ENCODE measurements at regions not wholly inside any gene's neighbourhood (a gene's known extent, or its start where the extent isn't known, plus 50 kb on each side); places are given as distances from the start of the nearest gene placed in this dataset.
"Not testable (repeated sequence)": the region's sequence is repeated elsewhere in the genome, so short reads cannot be mapped to it uniquely, and the experiment has no call there.

DNA sequence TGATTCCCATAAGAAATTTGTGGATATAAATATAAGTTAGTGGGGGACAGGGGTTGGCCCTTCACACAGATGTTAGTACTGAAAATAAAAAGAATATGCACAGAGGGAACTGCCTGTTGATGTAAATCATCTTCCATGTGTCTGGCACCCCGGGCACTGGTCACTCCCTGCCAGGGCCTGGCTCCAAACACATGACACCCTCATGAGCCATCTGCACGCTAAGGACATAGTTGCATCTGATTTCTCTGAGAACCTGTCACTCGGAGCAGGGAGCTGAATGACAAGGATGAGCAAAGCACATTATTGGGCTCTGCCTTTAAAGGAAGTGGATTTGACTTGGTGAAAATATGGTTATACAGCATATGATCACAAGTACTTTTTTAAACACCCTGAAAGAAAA is 66.2 kb upstream of the TSC22D2 start:
- intact Hi-C loops (cut with micrococcal nuclease), result no loop called here
- Histone ChIP-seq H4K20me1 (ENCODE audit: insufficient read depth, low read length) (no peaks in the 10 kb centered on the region), H3K4me3 (replicated peaks in 1 of 3; ENCODE audit: low read depth in 2 of 3, low read length in 3 of 3) (no peak overlapping the region), H3K36me3 (replicated peaks in 1 of 2; ENCODE audit: control insufficient read depth in 1 of 2, insufficient read depth in 2 of 2, low read length in 2 of 2) (no peaks in the 10 kb centered on the region), H2AFZ (ENCODE audit: insufficient read depth, low read depth, low read length, poor library complexity, severe bottlenecking) (peak overlapping the region; percentile 41), H3K79me2 (ENCODE audit: insufficient read depth, low read length) (no peaks in the 10 kb centered on the region), H3K9ac (ENCODE audit: insufficient read depth, low read length, poor library complexity, severe bottlenecking) (no peak overlapping the region), H3K27me3 (ENCODE audit: control insufficient read depth in 2 of 2, insufficient read depth in 2 of 2, low read length in 2 of 2) (no peaks in the 10 kb centered on the region), H3K27ac (ENCODE audit: low read depth in 1 of 2, low read length in 2 of 2) (no peak overlapping the region), H3K4me1 (ENCODE audit: control insufficient read depth in 1 of 2, insufficient read depth in 2 of 2, low read length in 2 of 2) (peaks cover 9 to 13% of the 10 kb centered on the region in 2 donors), H3K9me3 (replicated peaks in 1 of 2; ENCODE audit: control insufficient read depth in 1 of 2, insufficient read depth in 1 of 2, low read length in 2 of 2) (no peaks in the 10 kb centered on the region), H3K4me2 (replicated peaks; ENCODE audit: extremely low read depth, low read length, poor library complexity, severe bottlenecking) (no peak overlapping the region)
- Mint-ChIP-seq H3K4me3 (no peak overlapping the region), H3K36me3 (no peaks in the 10 kb centered on the region), H3K27ac (no peak overlapping the region), H3K9me3 (peaks cover 0 to 2% (median 0%) of the 10 kb centered on the region in 7 donors), H3K27me3 (ENCODE audit: low read depth in 3 of 3) (no peaks in the 10 kb centered on the region), H3K4me1 (peaks cover 16% of the 10 kb centered on the region)
- DNase-seq, result no peak
- 85% methylated on average over 2 of the region's 3 CpGs for WGBS (ENCODE audit: insufficient coverage)
- TF ChIP-seq, protein P1, sequence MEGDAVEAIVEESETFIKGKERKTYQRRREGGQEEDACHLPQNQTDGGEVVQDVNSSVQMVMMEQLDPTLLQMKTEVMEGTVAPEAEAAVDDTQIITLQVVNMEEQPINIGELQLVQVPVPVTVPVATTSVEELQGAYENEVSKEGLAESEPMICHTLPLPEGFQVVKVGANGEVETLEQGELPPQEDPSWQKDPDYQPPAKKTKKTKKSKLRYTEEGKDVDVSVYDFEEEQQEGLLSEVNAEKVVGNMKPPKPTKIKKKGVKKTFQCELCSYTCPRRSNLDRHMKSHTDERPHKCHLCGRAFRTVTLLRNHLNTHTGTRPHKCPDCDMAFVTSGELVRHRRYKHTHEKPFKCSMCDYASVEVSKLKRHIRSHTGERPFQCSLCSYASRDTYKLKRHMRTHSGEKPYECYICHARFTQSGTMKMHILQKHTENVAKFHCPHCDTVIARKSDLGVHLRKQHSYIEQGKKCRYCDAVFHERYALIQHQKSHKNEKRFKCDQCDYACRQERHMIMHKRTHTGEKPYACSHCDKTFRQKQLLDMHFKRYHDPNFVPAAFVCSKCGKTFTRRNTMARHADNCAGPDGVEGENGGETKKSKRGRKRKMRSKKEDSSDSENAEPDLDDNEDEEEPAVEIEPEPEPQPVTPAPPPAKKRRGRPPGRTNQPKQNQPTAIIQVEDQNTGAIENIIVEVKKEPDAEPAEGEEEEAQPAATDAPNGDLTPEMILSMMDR (IDR thresholded peaks at IDR 0.05), result no peak

DNA sequence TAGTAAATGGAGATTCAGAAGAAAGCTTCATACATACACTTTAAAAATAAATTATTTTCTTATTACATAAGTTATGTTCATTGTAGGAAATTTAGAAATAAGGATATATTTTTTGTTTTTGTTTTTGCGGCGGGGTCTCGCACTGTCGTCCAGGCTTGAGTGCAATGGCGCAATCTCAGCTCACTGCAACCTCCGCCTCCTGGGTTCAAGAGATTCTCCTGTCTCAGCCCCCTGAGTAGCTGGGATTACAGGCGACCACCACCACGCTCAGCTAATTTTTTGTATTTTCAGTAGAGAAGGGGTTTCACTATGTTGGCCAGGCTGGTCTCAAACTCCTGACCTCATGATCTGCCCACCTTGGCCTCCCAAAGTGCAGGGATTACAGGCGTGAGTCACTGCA is 71.7 kb upstream of the TSC22D2 start:
- H3K36me3 ChIP-seq (replicated peaks in 1 of 2; ENCODE audit: control insufficient read depth in 1 of 2, insufficient read depth in 2 of 2, low read length in 2 of 2); H3K27me3 Mint-ChIP-seq (ENCODE audit: low read depth in 3 of 3); H3K9me3 ChIP-seq (replicated peaks in 1 of 2; ENCODE audit: control insufficient read depth in 1 of 2, insufficient read depth in 1 of 2, low read length in 2 of 2); H3K4me3 Mint-ChIP-seq; H3K27ac Mint-ChIP-seq; H3K9me3 Mint-ChIP-seq; H2AFZ ChIP-seq (ENCODE audit: insufficient read depth, low read depth, low read length, poor library complexity, severe bottlenecking); H3K27ac ChIP-seq (ENCODE audit: low read depth in 1 of 2, low read length in 2 of 2); H3K9ac ChIP-seq (ENCODE audit: insufficient read depth, low read length, poor library complexity, severe bottlenecking); H3K4me3 ChIP-seq (replicated peaks in 1 of 3; ENCODE audit: low read depth in 2 of 3, low read length in 3 of 3); H4K20me1 ChIP-seq (ENCODE audit: insufficient read depth, low read length); H3K27me3 ChIP-seq (ENCODE audit: control insufficient read depth in 2 of 2, insufficient read depth in 2 of 2, low read length in 2 of 2); H3K4me1 Mint-ChIP-seq; intact Hi-C loops (cut with micrococcal nuclease); H3K36me3 Mint-ChIP-seq; H3K79me2 ChIP-seq (ENCODE audit: insufficient read depth, low read length); H3K4me2 ChIP-seq (replicated peaks; ENCODE audit: extremely low read depth, low read length, poor library complexity, severe bottlenecking); H3K4me1 ChIP-seq (ENCODE audit: control insufficient read depth in 1 of 2, insufficient read depth in 2 of 2, low read length in 2 of 2); DNase-seq: not testable (repeated sequence)
- 98% methylated on average over 6 of the region's 9 CpGs for WGBS (ENCODE audit: insufficient coverage)

Measured in CD14-positive monocyte (primary cell).